ENCODE measurements at regions not wholly inside any gene's neighbourhood (a gene's known extent, or its start where the extent isn't known, plus 50 kb on each side); places are given as distances from the start of the nearest gene placed in this dataset.

GRCh38 chrY:15440696-15441408, 916.5 kb downstream of the NLGN4Y start:
- H3K4me3 ChIP-seq (ENCODE audit: low read depth, low read length): no peak overlapping the region
- no peaks in the 10 kb centered on the region for H3K36me3 ChIP-seq (ENCODE audit: control insufficient read depth, insufficient read depth, low read length)
- H3K9me3 ChIP-seq (ENCODE audit: control insufficient read depth, insufficient read depth, low read length): no peaks in the 10 kb centered on the region
- H3K4me1 ChIP-seq (ENCODE audit: control insufficient read depth, insufficient read depth, low read length): no peaks in the 10 kb centered on the region
- no CpG with 5 or more reads among the region's 8 CpGs for WGBS (ENCODE audit: insufficient coverage)
- no peaks in the 10 kb centered on the region for H3K27me3 ChIP-seq (ENCODE audit: control insufficient read depth, insufficient read depth, low read length)
- DNase-seq (ENCODE audit: low read depth in 4 of 6, low spot score in 6 of 6): no peak
- H3K27ac ChIP-seq (ENCODE audit: low read depth, low read length): no peak overlapping the region

GRCh38 chrY:15441878-15442277, 917.5 kb downstream of the NLGN4Y start:
- DNase-seq (ENCODE audit: low read depth in 4 of 6, low spot score in 6 of 6): no peak
- Histone ChIP-seq H3K27me3 (ENCODE audit: control insufficient read depth, insufficient read depth, low read length) (no peaks in the 10 kb centered on the region), H3K27ac (ENCODE audit: low read depth, low read length) (no peak overlapping the region), H3K4me1 (ENCODE audit: control insufficient read depth, insufficient read depth, low read length) (no peaks in the 10 kb centered on the region), H3K9me3 (ENCODE audit: control insufficient read depth, insufficient read depth, low read length) (no peaks in the 10 kb centered on the region), H3K4me3 (ENCODE audit: low read depth, low read length) (no peak overlapping the region), H3K36me3 (ENCODE audit: control insufficient read depth, insufficient read depth, low read length) (no peaks in the 10 kb centered on the region)
- whole genome bisulfite sequencing (ENCODE audit: insufficient coverage): no CpG with 5 or more reads among the region's 1 CpG

GRCh38 chrY:15445871-15446270, 921.5 kb downstream of the NLGN4Y start:
- WGBS (ENCODE audit: insufficient coverage): no CpG with 5 or more reads among the region's 1 CpG
- H3K9me3 ChIP-seq (ENCODE audit: control insufficient read depth, insufficient read depth, low read length): no peaks in the 10 kb centered on the region
- no peaks in the 10 kb centered on the region for H3K27me3 ChIP-seq (ENCODE audit: control insufficient read depth, insufficient read depth, low read length)

GRCh38 chrY:15446861-15447260, 922.5 kb downstream of the NLGN4Y start:
- H3K9me3 ChIP-seq (ENCODE audit: control insufficient read depth, insufficient read depth, low read length): no peaks in the 10 kb centered on the region
- H3K36me3 ChIP-seq (ENCODE audit: control insufficient read depth, insufficient read depth, low read length): no peaks in the 10 kb centered on the region
- DNase-seq (ENCODE audit: low read depth in 4 of 6, low spot score in 6 of 6): no peak
- no peak overlapping the region for H3K27ac ChIP-seq (ENCODE audit: low read depth, low read length)
- H3K27me3 ChIP-seq (ENCODE audit: control insufficient read depth, insufficient read depth, low read length): no peaks in the 10 kb centered on the region
- H3K4me3 ChIP-seq (ENCODE audit: low read depth, low read length): no peak overlapping the region
- H3K4me1 ChIP-seq (ENCODE audit: control insufficient read depth, insufficient read depth, low read length): no peaks in the 10 kb centered on the region

More at GRCh38 chrY:15445871-15446270, 921.5 kb downstream of the NLGN4Y start:
- Histone ChIP-seq H3K27ac (ENCODE audit: low read depth, low read length) (no peak overlapping the region), H3K36me3 (ENCODE audit: control insufficient read depth, insufficient read depth, low read length) (no peaks in the 10 kb centered on the region), H3K4me3 (ENCODE audit: low read depth, low read length) (no peak overlapping the region), H3K4me1 (ENCODE audit: control insufficient read depth, insufficient read depth, low read length) (no peaks in the 10 kb centered on the region)
- no peak for DNase-seq (ENCODE audit: low read depth in 4 of 6, low spot score in 6 of 6)

- H3K4me1 ChIP-seq (ENCODE audit: control insufficient read depth, insufficient read depth, low read length): no peaks in the 10 kb centered on the region
- no peaks in the 10 kb centered on the region for H3K9me3 ChIP-seq (ENCODE audit: control insufficient read depth, insufficient read depth, low read length)
- no CpG with 5 or more reads among the region's 4 CpGs for WGBS (ENCODE audit: insufficient coverage)
- no peak overlapping the region for H3K4me3 ChIP-seq (ENCODE audit: low read depth, low read length)
- no peak for DNase-seq (ENCODE audit: low read depth in 4 of 6, low spot score in 6 of 6)
- H3K27me3 ChIP-seq (ENCODE audit: control insufficient read depth, insufficient read depth, low read length): no peaks in the 10 kb centered on the region
- no peaks in the 10 kb centered on the region for H3K36me3 ChIP-seq (ENCODE audit: control insufficient read depth, insufficient read depth, low read length)
- H3K27ac ChIP-seq (ENCODE audit: low read depth, low read length): no peak overlapping the region
Measured at GRCh38 chrY:15447959-15448358, 923.6 kb downstream of the NLGN4Y start.

GRCh38 chrY:15455133-15455937, 931.0 kb downstream of the NLGN4Y start:
- Histone ChIP-seq H3K27ac (ENCODE audit: low read depth, low read length) (no peak overlapping the region), H3K4me3 (ENCODE audit: low read depth, low read length) (no peak overlapping the region), H3K4me1 (ENCODE audit: control insufficient read depth, insufficient read depth, low read length) (no peaks in the 10 kb centered on the region), H3K36me3 (ENCODE audit: control insufficient read depth, insufficient read depth, low read length) (no peaks in the 10 kb centered on the region), H3K27me3 (ENCODE audit: control insufficient read depth, insufficient read depth, low read length) (no peaks in the 10 kb centered on the region), H3K9me3 (ENCODE audit: control insufficient read depth, insufficient read depth, low read length) (no peaks in the 10 kb centered on the region)
- no CpG with 5 or more reads among the region's 39 CpGs for WGBS (ENCODE audit: insufficient coverage)
- no peak for DNase-seq (ENCODE audit: low read depth in 4 of 6, low spot score in 6 of 6)

- Histone ChIP-seq H3K36me3 (ENCODE audit: control insufficient read depth, insufficient read depth, low read length) (no peaks in the 10 kb centered on the region), H3K27ac (ENCODE audit: low read depth, low read length) (no peak overlapping the region), H3K9me3 (ENCODE audit: control insufficient read depth, insufficient read depth, low read length) (no peaks in the 10 kb centered on the region), H3K4me3 (ENCODE audit: low read depth, low read length) (no peak overlapping the region), H3K27me3 (ENCODE audit: control insufficient read depth, insufficient read depth, low read length) (no peaks in the 10 kb centered on the region), H3K4me1 (ENCODE audit: control insufficient read depth, insufficient read depth, low read length) (no peaks in the 10 kb centered on the region)
- DNase-seq (ENCODE audit: low read depth in 4 of 6, low spot score in 6 of 6): peak in 3 of 6 donors; percentile 13 to 89 (median 30)
- WGBS (ENCODE audit: insufficient coverage): no CpG with 5 or more reads among the region's 49 CpGs
Measured at GRCh38 chrY:15455980-15456469, 931.7 kb downstream of the NLGN4Y start.

GRCh38 chrY:15456491-15456890, 932.2 kb downstream of the NLGN4Y start:
- Histone ChIP-seq H3K4me1 (ENCODE audit: control insufficient read depth, insufficient read depth, low read length) (no peaks in the 10 kb centered on the region), H3K9me3 (ENCODE audit: control insufficient read depth, insufficient read depth, low read length) (no peaks in the 10 kb centered on the region), H3K27me3 (ENCODE audit: control insufficient read depth, insufficient read depth, low read length) (no peaks in the 10 kb centered on the region), H3K4me3 (ENCODE audit: low read depth, low read length) (no peak overlapping the region), H3K27ac (ENCODE audit: low read depth, low read length) (no peak overlapping the region), H3K36me3 (ENCODE audit: control insufficient read depth, insufficient read depth, low read length) (no peaks in the 10 kb centered on the region)
- WGBS (ENCODE audit: insufficient coverage): no CpG with 5 or more reads among the region's 21 CpGs
- DNase-seq (ENCODE audit: low read depth in 4 of 6, low spot score in 6 of 6): peak in 1 of 6 donors; percentile 33

GRCh38 chrY:15457682-15458081, 933.4 kb downstream of the NLGN4Y start:
- Histone ChIP-seq H3K4me1 (ENCODE audit: control insufficient read depth, insufficient read depth, low read length) (no peaks in the 10 kb centered on the region), H3K27me3 (ENCODE audit: control insufficient read depth, insufficient read depth, low read length) (no peaks in the 10 kb centered on the region), H3K9me3 (ENCODE audit: control insufficient read depth, insufficient read depth, low read length) (no peaks in the 10 kb centered on the region), H3K27ac (ENCODE audit: low read depth, low read length) (no peak overlapping the region), H3K4me3 (ENCODE audit: low read depth, low read length) (no peak overlapping the region), H3K36me3 (ENCODE audit: control insufficient read depth, insufficient read depth, low read length) (no peaks in the 10 kb centered on the region)
- WGBS (ENCODE audit: insufficient coverage): no CpG with 5 or more reads among the region's 3 CpGs
- DNase-seq (ENCODE audit: low read depth in 4 of 6, low spot score in 6 of 6): no peak

GRCh38 chrY:15458426-15458825, 934.1 kb downstream of the NLGN4Y start:
- Histone ChIP-seq H3K9me3 (ENCODE audit: control insufficient read depth, insufficient read depth, low read length) (no peaks in the 10 kb centered on the region), H3K4me3 (ENCODE audit: low read depth, low read length) (no peak overlapping the region), H3K4me1 (ENCODE audit: control insufficient read depth, insufficient read depth, low read length) (no peaks in the 10 kb centered on the region), H3K36me3 (ENCODE audit: control insufficient read depth, insufficient read depth, low read length) (no peaks in the 10 kb centered on the region), H3K27me3 (ENCODE audit: control insufficient read depth, insufficient read depth, low read length) (no peaks in the 10 kb centered on the region), H3K27ac (ENCODE audit: low read depth, low read length) (no peak overlapping the region)
- DNase-seq (ENCODE audit: low read depth in 4 of 6, low spot score in 6 of 6): no peak
